Ovary (tissue), 7 donors: ENCODE measurements at regions not wholly inside any gene's neighbourhood (a gene's known extent, or its start where the extent isn't known, plus 50 kb on each side); places are given as distances from the start of the nearest gene placed in this dataset.

Experiments used
- DNase-seq, 5 donors: peaks; one replicate each; pipeline ENCODE4 v3.0.0-alpha.2; 2019 to 2020
- H3K27ac ChIP-seq, 2 donors: fragments of 200-600 bp; one replicate each; pipeline versions ENCODE4 v1.5.1 to v1.8.0; 2019 to 2022
- H3K27me3 ChIP-seq: fragments of 200-600 bp; one replicate; pipeline ENCODE4 v1.8.0; 2022
- H3K36me3 ChIP-seq: fragments of 200-600 bp; sonication (generic); one replicate; pipeline ENCODE4 v1.5.1; 2019
- H3K4me1 ChIP-seq: one replicate; pipeline ENCODE4 v1.8.1; 2013; ENCODE audit warnings: mild to moderate bottlenecking, moderate library complexity; ENCODE audit not compliant: insufficient read depth
- H3K4me3 ChIP-seq: fragments of 200-600 bp; sonication (generic); one replicate; pipeline ENCODE4 v1.5.1; 2017
- H3K9me3 ChIP-seq, 2 donors: fragments of 200-600 bp in 1 of 2; sonication (generic) in 1 of 2; one replicate each; pipeline versions ENCODE4 v1.5.1 to v1.8.1; 2013 to 2019; ENCODE audit warnings: mild to moderate bottlenecking in 1 of 2, moderate library complexity in 1 of 2
- EP300 ChIP-seq: sonication (generic); formaldehyde crosslinking; IDR thresholded peaks from one replicate; pipeline ENCODE4 v1.6.1; 2017; ENCODE audit warnings: antibody characterized with exemption
- POLR2A ChIP-seq: fragments of 450-650 bp; IDR thresholded peaks from one replicate; pipeline ENCODE4 v1.6.1; 2017; ENCODE audit warnings: antibody characterized with exemption, mild to moderate bottlenecking, moderate library complexity
- WGBS, 3 donors: extraction: QIAGEN DNeasy Blood & Tissue Kit in 1 of 3; methylation state at CpG; one replicate each; pipeline versions ENCODE4 v1.1.5 to v1.1.7; 2013 to 2017; 5-methylcytosine and 5-hydroxymethylcytosine counted together
- intact Hi-C, 4 donors: fragments of 100-400 bp; cut with DNase I; formaldehyde crosslinking; loops; one replicate each; pipeline versions ENCODE4 v1.11.0 to v1.15.1; 2022 to 2023
- TF ChIP-seq, protein P1 (sequence below), 3 donors: fragments of 450-650 bp in 2 of 3; fragments of 200-600 bp in 1 of 3; IDR thresholded peaks; one replicate each; pipeline versions ENCODE4 v1.5.1 to v1.8.0; 2016 to 2022; ENCODE audit warnings: antibody characterized with exemption in 3 of 3, mild to moderate bottlenecking in 1 of 3
- donor health status: DM: no; HTN: no; CAD: no; lungs with moderate emphysema.
- donor health status: DM: no; HTN: no; CAD: no.
- donor health status: Bipolar disorder and iron deficiency.
- donor health status: DM: no; HTN: no; CAD: no.
- donor health status: DM: yes; HTN: yes; CAD: no.

DNA sequence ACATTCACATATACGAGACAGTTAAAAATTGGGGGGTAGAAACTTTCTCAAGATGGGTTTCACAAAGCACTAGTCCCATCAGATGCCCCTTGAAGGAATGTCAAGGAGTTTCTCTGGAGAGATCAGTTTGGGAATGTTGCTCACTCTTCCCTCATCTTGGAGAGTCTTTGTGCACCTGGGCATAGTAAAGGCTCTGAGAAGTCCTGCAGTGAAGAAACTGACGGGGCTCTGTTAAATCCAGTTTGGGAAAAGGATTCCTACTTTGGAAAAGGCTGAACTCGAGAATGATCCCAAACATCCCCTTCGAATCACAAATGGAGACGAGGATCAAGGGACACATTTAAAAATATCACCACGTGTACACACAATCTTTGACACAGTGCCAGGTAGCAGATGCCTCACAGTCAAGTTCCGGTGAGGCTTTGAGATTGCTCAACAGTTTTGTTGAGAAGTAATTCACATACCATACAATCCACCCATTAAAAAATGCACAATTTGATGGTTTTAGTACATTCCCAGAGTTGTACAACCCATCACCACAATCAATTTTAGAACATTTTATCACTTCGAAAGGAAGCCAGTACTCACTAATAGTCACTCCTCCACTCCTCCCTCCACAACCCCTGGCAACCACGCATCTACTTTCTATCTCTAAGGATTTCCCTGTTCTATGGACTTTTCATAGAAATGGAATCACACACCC, 203.4 kb upstream of the FOXF1 start:
- intact Hi-C loops, result no loop called here
- no peaks in the 10 kb centered on the region for H3K36me3 ChIP-seq
- TF ChIP-seq, protein P1, sequence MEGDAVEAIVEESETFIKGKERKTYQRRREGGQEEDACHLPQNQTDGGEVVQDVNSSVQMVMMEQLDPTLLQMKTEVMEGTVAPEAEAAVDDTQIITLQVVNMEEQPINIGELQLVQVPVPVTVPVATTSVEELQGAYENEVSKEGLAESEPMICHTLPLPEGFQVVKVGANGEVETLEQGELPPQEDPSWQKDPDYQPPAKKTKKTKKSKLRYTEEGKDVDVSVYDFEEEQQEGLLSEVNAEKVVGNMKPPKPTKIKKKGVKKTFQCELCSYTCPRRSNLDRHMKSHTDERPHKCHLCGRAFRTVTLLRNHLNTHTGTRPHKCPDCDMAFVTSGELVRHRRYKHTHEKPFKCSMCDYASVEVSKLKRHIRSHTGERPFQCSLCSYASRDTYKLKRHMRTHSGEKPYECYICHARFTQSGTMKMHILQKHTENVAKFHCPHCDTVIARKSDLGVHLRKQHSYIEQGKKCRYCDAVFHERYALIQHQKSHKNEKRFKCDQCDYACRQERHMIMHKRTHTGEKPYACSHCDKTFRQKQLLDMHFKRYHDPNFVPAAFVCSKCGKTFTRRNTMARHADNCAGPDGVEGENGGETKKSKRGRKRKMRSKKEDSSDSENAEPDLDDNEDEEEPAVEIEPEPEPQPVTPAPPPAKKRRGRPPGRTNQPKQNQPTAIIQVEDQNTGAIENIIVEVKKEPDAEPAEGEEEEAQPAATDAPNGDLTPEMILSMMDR (IDR thresholded peaks at IDR 0.05), result no peak
- TF ChIP-seq EP300, result no peak
- TF ChIP-seq POLR2A, result no peak
- H3K27ac ChIP-seq, result no peak overlapping the region
- H3K27me3 ChIP-seq, result no peaks in the 10 kb centered on the region
- WGBS, 3 donors, result 57 to 68% (median 61%) methylated on average over 9 of the region's 9 CpGs
- no peaks in the 10 kb centered on the region for H3K9me3 ChIP-seq
- no peak overlapping the region for H3K4me3 ChIP-seq
- DNase-seq, result no peak
- H3K4me1 ChIP-seq, result no peaks in the 10 kb centered on the region

DNA sequence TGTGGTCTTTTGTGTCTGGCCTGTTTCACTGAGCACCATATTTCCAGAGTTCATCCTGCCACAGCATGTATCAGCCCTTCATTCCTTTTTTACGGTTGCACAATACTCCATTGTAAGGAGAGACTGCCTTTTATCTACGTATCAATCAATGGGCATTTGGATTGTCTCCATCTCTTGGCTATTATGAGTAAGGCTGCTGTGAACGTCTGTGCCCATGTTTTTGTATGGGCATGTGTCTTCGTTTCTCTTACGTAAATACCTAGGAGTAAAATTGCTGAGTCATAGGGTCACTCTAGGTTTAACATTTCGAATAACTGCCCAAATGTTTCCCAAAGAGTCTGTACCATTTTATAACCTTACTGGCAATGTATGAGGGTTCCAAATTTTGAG, 202.8 kb upstream of the FOXF1 start:
- Histone ChIP-seq H3K4me1 (no peaks in the 10 kb centered on the region), H3K36me3 (no peaks in the 10 kb centered on the region), H3K9me3 (no peaks in the 10 kb centered on the region), H3K4me3 (no peak overlapping the region), H3K27me3 (no peaks in the 10 kb centered on the region), H3K27ac (no peak overlapping the region)
- intact Hi-C loops, result no loop called here
- WGBS, 3 donors, result 55 to 73% (median 60%) methylated on average over 6 of the region's 6 CpGs
- no peak for DNase-seq
- no peak for TF ChIP-seq EP300
- no peak for TF ChIP-seq POLR2A
- TF ChIP-seq, protein P1 (IDR thresholded peaks at IDR 0.05), result no peak

DNA sequence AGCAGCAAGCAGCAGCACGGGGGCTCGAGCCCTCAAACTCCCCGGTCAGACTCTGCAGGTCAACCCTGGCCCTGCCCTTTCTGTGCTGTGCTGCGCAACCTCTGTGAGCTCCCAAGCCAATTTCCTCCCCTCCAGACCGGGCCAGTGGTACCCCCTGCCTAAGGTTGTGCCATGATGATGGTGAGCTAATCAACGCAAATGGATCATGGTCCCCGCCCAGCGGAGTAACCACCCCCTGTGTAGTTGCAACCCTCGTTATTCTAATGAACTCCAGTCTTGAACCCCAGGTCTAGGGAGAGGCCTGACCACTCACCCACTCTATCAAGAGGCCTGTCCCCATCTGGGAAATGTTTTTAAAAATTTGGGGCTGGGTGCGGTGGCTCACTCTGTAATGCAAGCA, 201.8 kb upstream of the FOXF1 start:
- Histone ChIP-seq H3K4me1 (no peaks in the 10 kb centered on the region), H3K27me3 (no peaks in the 10 kb centered on the region), H3K9me3 (no peaks in the 10 kb centered on the region), H3K4me3 (no peak overlapping the region), H3K27ac (no peak overlapping the region), H3K36me3 (no peaks in the 10 kb centered on the region)
- no peak for DNase-seq
- intact Hi-C loops, result no loop called here
- TF ChIP-seq, protein P1 (IDR thresholded peaks at IDR 0.05), result no peak
- TF ChIP-seq POLR2A (no peak), EP300 (no peak)
- WGBS, 3 donors, result 73 to 80% (median 79%) methylated on average over 10 of the region's 10 CpGs

DNA sequence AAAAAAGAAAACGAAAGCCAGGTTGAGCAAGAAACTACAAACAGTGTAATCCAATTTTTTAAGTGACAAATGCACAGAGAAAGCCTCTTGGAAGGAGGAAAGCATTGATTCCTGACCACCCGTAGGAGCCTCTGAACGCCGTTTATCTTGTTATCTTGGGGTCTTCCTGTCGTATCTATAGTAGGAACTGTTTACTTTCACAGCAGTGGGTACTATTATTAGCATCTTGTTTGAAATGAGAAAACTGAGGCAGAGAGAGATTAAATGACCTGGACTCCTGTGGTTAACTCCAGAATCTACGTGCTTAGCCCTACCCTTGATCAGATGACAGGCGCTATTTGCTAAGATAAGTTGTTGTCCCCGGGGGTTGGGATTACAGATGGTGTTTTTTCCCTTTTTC, 196.7 kb upstream of the FOXF1 start:
- WGBS, 3 donors, result 38 to 53% (median 38%) methylated on average over 8 of the region's 8 CpGs
- no peaks in the 10 kb centered on the region for H3K27me3 ChIP-seq
- intact Hi-C loops, result no loop called here
- TF ChIP-seq, protein P1 (IDR thresholded peaks at IDR 0.05), result no peak
- DNase-seq, result no peak
- no peaks in the 10 kb centered on the region for H3K36me3 ChIP-seq
- H3K4me3 ChIP-seq, result no peak overlapping the region
- H3K4me1 ChIP-seq, result no peaks in the 10 kb centered on the region
- no peaks in the 10 kb centered on the region for H3K9me3 ChIP-seq
- H3K27ac ChIP-seq, result no peak overlapping the region
